GM12878 (cell line): ENCODE measurements at regions not wholly inside any gene's neighbourhood (a gene's known extent, or its start where the extent isn't known, plus 50 kb on each side); places are given as distances from the start of the nearest gene placed in this dataset.

Source experiments
- ATAC-seq: fragments of 200-7000 bp; cut with Tn5 transposase; 3 replicates; pipeline ENCODE4 v1.9.1; 2020; ENCODE audit warnings: mild to moderate bottlenecking, moderate library complexity
- BruUV-seq: library from RNA; stranded (reverse); fragments of 400-500 nt; replicated peaks from 2 replicates; lab custom pipeline; 2021; lab: Mats Ljungman, UMichigan
- CTCF ChIA-PET: fragments of 300-600 bp; sonication (Branson Sonifier 250); formaldehyde crosslinking; extraction: SDS; loops from one replicate; lab custom pipeline; 2021; ENCODE audit warnings: inconsistent platforms; lab: Yijun Ruan, JAX
- POLR2A ChIA-PET: fragments of 350-600 bp; formaldehyde crosslinking; extraction: SDS; loops from one replicate; lab custom pipeline; 2021; ENCODE audit warnings: inconsistent platforms; lab: Charles Lee
- RAD21 ChIA-PET: fragments of 300-600 bp; sonication (Branson Sonifier 250); formaldehyde crosslinking; loops from one replicate; lab custom pipeline; 2023; ENCODE audit warnings: antibody characterized with exemption; ENCODE audit not compliant: unreplicated experiment; lab: Charles Lee
- SMC1A ChIA-PET: fragments of 300-600 bp; sonication (Branson Sonifier 250); formaldehyde crosslinking; loops from one replicate; lab custom pipeline; 2023; ENCODE audit not compliant: unreplicated experiment, uncharacterized antibody; lab: Charles Lee
- DNase-seq: peaks from one replicate; pipeline ENCODE4 v3.0.0-alpha.2; 2011; ENCODE audit warnings: low read depth, low spot score
- FAIRE-seq: peaks from 3 replicates; lab custom pipeline; 2011; peaks lifted over from hg19 to GRCh38; lab: Jason Lieb, UNC
- H2AFZ ChIP-seq: 2 replicates; pipeline ENCODE4 v1.6.0; 2011; ENCODE audit warnings: low read depth, low read length, control low read depth; ENCODE audit not compliant: control insufficient read depth
- H3K27ac ChIP-seq: 2 replicates; pipeline ENCODE4 v1.5.1; 2011; ENCODE audit warnings: control low read depth; ENCODE audit not compliant: control insufficient read depth, insufficient read depth
- H3K27me3 ChIP-seq, 2 experiments: replicated peaks in 1 of 2; 2 replicates each; pipeline versions ENCODE4 v1.6.0 to v1.6.1; 2011; ENCODE audit warnings: low read length in 1 of 2; ENCODE audit not compliant: control insufficient read depth in 2 of 2, insufficient read depth in 2 of 2
- H3K36me3 ChIP-seq, 2 experiments: 2 replicates each; pipeline ENCODE4 v1.5.1; 2011; ENCODE audit warnings: low read length in 1 of 2; ENCODE audit not compliant: control insufficient read depth in 2 of 2, insufficient read depth in 2 of 2
- H3K4me1 ChIP-seq: 2 replicates; pipeline ENCODE4 v1.6.1; 2011; ENCODE audit warnings: mild to moderate bottlenecking, low read length, moderate library complexity, mixed read lengths; ENCODE audit not compliant: control insufficient read depth, insufficient read depth
- H3K4me2 ChIP-seq: 2 replicates; pipeline ENCODE4 v1.6.0; 2011; ENCODE audit warnings: control low read depth; ENCODE audit not compliant: control insufficient read depth, insufficient read depth
- H3K4me3 ChIP-seq: fragments of 200-600 bp; sonication (generic); 2 replicates; pipeline ENCODE4 v1.5.1; 2016
- H3K79me2 ChIP-seq: 2 replicates; pipeline ENCODE4 v1.6.0; 2011; ENCODE audit warnings: low read length; ENCODE audit not compliant: control insufficient read depth, insufficient read depth
- H3K9ac ChIP-seq: 2 replicates; pipeline ENCODE4 v1.8.0; 2011; ENCODE audit warnings: low read length, control low read depth, mixed read lengths; ENCODE audit not compliant: control insufficient read depth, insufficient read depth
- H3K9me3 ChIP-seq: replicated peaks from 3 replicates; pipeline ENCODE4 v1.5.1; 2011; ENCODE audit warnings: mild to moderate bottlenecking, low read length; ENCODE audit not compliant: control insufficient read depth, insufficient read depth
- H4K20me1 ChIP-seq: 2 replicates; pipeline ENCODE4 v1.6.0; 2011; ENCODE audit not compliant: control insufficient read depth, insufficient read depth
- BHLHE40 ChIP-seq, 2 experiments: fragments of 450-650 bp in 1 of 2; IDR thresholded peaks; 2 replicates each; pipeline ENCODE4 v1.6.1; 2011 to 2017; ENCODE audit warnings: low read depth in 2 of 2, borderline replicate concordance in 1 of 2, improper control_type of control experiment in 1 of 2, low read length in 1 of 2, mild to moderate bottlenecking in 1 of 2
- ESRRA ChIP-seq: IDR thresholded peaks from 2 replicates; pipeline ENCODE4 v1.6.1; 2012; ENCODE audit warnings: mild to moderate bottlenecking, low read length, improper control_type of control experiment
- FOS ChIP-seq: IDR thresholded peaks from 3 replicates; pipeline ENCODE4 v1.6.1; 2011; ENCODE audit warnings: borderline replicate concordance; ENCODE audit not compliant: insufficient read length; ENCODE audit errors: extremely low read depth
- HDAC2 ChIP-seq: fragments of 200-600 bp; sonication (generic); IDR thresholded peaks from 2 replicates; pipeline ENCODE4 v1.6.1; 2017
- JUNB ChIP-seq: IDR thresholded peaks from 2 replicates; pipeline ENCODE4 v1.6.1; 2016; ENCODE audit warnings: antibody characterized with exemption, mild to moderate bottlenecking
- KLF5 ChIP-seq: fragments of 450-650 bp; IDR thresholded peaks from 2 replicates; pipeline ENCODE4 v1.6.1; 2014; ENCODE audit warnings: mild to moderate bottlenecking; ENCODE audit not compliant: partially characterized antibody
- RFX5 ChIP-seq: IDR thresholded peaks from 2 replicates; pipeline ENCODE4 v1.6.1; 2011; ENCODE audit warnings: low read depth, low read length, improper control_type of control experiment
- SMC3 ChIP-seq: IDR thresholded peaks from 2 replicates; pipeline ENCODE4 v1.6.1; 2011; ENCODE audit warnings: low read length, improper control_type of control experiment, borderline replicate concordance
- SP1 ChIP-seq: IDR thresholded peaks from one replicate; pipeline ENCODE4 v1.6.1; 2011; ENCODE audit warnings: low read depth, low read length
- SPI1 ChIP-seq: IDR thresholded peaks from 2 replicates; pipeline ENCODE4 v1.6.1; 2011; ENCODE audit warnings: low read depth, mild to moderate bottlenecking, low read length, moderate library complexity, borderline replicate concordance; ENCODE audit not compliant: insufficient read depth
- SREBF1 ChIP-seq: IDR thresholded peaks from 2 replicates; pipeline ENCODE4 v1.6.1; 2012; ENCODE audit warnings: mild to moderate bottlenecking, low read length
- SREBF2 ChIP-seq: IDR thresholded peaks from 2 replicates; pipeline ENCODE4 v1.6.1; 2012; ENCODE audit warnings: mild to moderate bottlenecking, low read length
- TAF1 ChIP-seq: IDR thresholded peaks from 2 replicates; pipeline ENCODE4 v1.6.1; 2011; ENCODE audit warnings: mild to moderate bottlenecking, low read depth, low read length, borderline replicate concordance
- TCF7 ChIP-seq: IDR thresholded peaks from 2 replicates; pipeline ENCODE4 v1.6.1; 2014; ENCODE audit warnings: antibody characterized with exemption, borderline replicate concordance
- ZNF24 ChIP-seq: fragments of 450-650 bp; IDR thresholded peaks from 2 replicates; pipeline ENCODE4 v1.6.1; 2017; ENCODE audit warnings: antibody characterized with exemption, mild to moderate bottlenecking
- ZSCAN29 ChIP-seq: fragments of 450-650 bp; IDR thresholded peaks from 2 replicates; pipeline ENCODE4 v1.6.1; 2017; ENCODE audit warnings: mild to moderate bottlenecking, moderate library complexity
- WGBS: methylation state at CpG from one replicate; pipeline ENCODE4 v1.1.6; 2016; ENCODE audit warnings: low lambda C conversion rate; ENCODE audit not compliant: insufficient replicate concordance, insufficient coverage; ENCODE audit errors: missing lambda C conversion rate; 5-methylcytosine and 5-hydroxymethylcytosine counted together
- in situ Hi-C: fragments of 300-500 bp; cut with MboI; formaldehyde crosslinking; loops from 9 replicates; pipeline ENCODE4 v1.14.3; 2018; ENCODE audit warnings: mixed read lengths
- intact Hi-C: fragments of 100-400 bp; cut with micrococcal nuclease; formaldehyde crosslinking; loops from one replicate; pipeline ENCODE4 v1.14.2; 2022; ENCODE audit not compliant: unreplicated experiment
- TF ChIP-seq, protein P1 (sequence below): fragments of 450-650 bp; IDR thresholded peaks from 2 replicates; pipeline ENCODE4 v1.6.1; 2017; ENCODE audit warnings: low read depth, mild to moderate bottlenecking, moderate library complexity
- TF ChIP-seq, protein P2 (sequence below): IDR thresholded peaks from 2 replicates; pipeline ENCODE4 v1.6.1; 2012; ENCODE audit warnings: low read depth, low read length, improper control_type of control experiment
- TF ChIP-seq, protein P3 (sequence below): fragments of 450-650 bp; IDR thresholded peaks from 2 replicates; pipeline ENCODE4 v1.6.1; 2017; ENCODE audit warnings: antibody characterized with exemption, mild to moderate bottlenecking, moderate library complexity

DNA sequence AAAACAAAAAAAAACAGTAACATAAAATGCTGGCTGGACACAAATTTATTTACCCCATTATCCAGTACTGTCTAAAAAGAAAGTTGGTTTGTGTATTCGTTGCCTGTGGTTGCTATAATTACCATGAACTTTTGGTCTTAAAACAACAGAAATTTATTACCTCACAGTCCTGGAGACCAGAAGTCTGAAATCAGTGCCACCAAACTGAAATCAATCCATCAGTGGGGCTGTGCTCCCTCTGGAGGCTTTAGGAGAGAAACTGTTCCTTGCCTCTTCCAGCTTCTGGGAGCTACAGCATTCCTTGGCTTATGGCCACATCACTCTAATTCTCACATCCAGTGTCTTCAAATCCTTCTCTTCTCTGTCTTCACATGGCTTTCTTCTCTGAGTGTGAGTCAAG is 79.4 kb downstream of the SNX5 start:
- DNase-seq = no peak
- Histone ChIP-seq H3K79me2 (no peaks in the 10 kb centered on the region), H3K27ac (no peak overlapping the region), H3K4me2 (no peak overlapping the region), H4K20me1 (no peaks in the 10 kb centered on the region), H3K36me3 (no peaks in the 10 kb centered on the region), H3K9ac (no peak overlapping the region), H3K9me3 (peaks cover 5% of the 10 kb centered on the region; the same call in 1 of the 3 replicates), H3K27me3 (no peaks in the 10 kb centered on the region), H3K4me3 (no peak overlapping the region), H2AFZ (no peak overlapping the region), H3K4me1 (peaks cover 8% of the 10 kb centered on the region)
- ATAC-seq = no peak
- intact Hi-C loops = no loop called here
- WGBS = 5% methylated on average over 1 of the region's 1 CpG
- ChIA-PET RAD21 (no interaction called here), CTCF (no interaction called here), SMC1A (interaction anchor here (1.1 kb wide), 1 partner anchor 50 kb away, joined by 3 read pairs; no protein-coding TSS in a partner anchor), POLR2A (no interaction called here)
- TF ChIP-seq ZSCAN29 = no peak
- TF ChIP-seq SP1 = no peak
- no peak for TF ChIP-seq SMC3
- no peak for TF ChIP-seq ESRRA
- TF ChIP-seq JUNB = no peak
- TF ChIP-seq, protein P1, sequence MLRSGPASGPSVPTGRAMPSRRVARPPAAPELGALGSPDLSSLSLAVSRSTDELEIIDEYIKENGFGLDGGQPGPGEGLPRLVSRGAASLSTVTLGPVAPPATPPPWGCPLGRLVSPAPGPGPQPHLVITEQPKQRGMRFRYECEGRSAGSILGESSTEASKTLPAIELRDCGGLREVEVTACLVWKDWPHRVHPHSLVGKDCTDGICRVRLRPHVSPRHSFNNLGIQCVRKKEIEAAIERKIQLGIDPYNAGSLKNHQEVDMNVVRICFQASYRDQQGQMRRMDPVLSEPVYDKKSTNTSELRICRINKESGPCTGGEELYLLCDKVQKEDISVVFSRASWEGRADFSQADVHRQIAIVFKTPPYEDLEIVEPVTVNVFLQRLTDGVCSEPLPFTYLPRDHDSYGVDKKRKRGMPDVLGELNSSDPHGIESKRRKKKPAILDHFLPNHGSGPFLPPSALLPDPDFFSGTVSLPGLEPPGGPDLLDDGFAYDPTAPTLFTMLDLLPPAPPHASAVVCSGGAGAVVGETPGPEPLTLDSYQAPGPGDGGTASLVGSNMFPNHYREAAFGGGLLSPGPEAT = no peak
- TF ChIP-seq RFX5 = no peak
- no peak for TF ChIP-seq TAF1
- no peak for TF ChIP-seq KLF5
- TF ChIP-seq HDAC2 = no peak
- TF ChIP-seq, protein P2, sequence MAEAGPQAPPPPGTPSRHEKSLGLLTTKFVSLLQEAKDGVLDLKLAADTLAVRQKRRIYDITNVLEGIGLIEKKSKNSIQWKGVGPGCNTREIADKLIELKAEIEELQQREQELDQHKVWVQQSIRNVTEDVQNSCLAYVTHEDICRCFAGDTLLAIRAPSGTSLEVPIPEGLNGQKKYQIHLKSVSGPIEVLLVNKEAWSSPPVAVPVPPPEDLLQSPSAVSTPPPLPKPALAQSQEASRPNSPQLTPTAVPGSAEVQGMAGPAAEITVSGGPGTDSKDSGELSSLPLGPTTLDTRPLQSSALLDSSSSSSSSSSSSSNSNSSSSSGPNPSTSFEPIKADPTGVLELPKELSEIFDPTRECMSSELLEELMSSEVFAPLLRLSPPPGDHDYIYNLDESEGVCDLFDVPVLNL = no peak
- TF ChIP-seq FOS = no peak
- TF ChIP-seq SREBF2 = no peak
- TF ChIP-seq BHLHE40 (IDR thresholded peaks at IDR 0.05; ENCODE audit: borderline replicate concordance in 1 of 2, low read depth in 2 of 2, low read length in 1 of 2) = no peak
- TF ChIP-seq SPI1 = no peak
- no peak for TF ChIP-seq SREBF1
- no peak for TF ChIP-seq TCF7
- TF ChIP-seq ZNF24 = no peak
- TF ChIP-seq, protein P3, sequence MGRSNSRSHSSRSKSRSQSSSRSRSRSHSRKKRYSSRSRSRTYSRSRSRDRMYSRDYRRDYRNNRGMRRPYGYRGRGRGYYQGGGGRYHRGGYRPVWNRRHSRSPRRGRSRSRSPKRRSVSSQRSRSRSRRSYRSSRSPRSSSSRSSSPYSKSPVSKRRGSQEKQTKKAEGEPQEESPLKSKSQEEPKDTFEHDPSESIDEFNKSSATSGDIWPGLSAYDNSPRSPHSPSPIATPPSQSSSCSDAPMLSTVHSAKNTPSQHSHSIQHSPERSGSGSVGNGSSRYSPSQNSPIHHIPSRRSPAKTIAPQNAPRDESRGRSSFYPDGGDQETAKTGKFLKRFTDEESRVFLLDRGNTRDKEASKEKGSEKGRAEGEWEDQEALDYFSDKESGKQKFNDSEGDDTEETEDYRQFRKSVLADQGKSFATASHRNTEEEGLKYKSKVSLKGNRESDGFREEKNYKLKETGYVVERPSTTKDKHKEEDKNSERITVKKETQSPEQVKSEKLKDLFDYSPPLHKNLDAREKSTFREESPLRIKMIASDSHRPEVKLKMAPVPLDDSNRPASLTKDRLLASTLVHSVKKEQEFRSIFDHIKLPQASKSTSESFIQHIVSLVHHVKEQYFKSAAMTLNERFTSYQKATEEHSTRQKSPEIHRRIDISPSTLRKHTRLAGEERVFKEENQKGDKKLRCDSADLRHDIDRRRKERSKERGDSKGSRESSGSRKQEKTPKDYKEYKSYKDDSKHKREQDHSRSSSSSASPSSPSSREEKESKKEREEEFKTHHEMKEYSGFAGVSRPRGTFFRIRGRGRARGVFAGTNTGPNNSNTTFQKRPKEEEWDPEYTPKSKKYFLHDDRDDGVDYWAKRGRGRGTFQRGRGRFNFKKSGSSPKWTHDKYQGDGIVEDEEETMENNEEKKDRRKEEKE = no peak
- in situ Hi-C loops = no loop called here
- no TSS peak for BruUV-seq
- FAIRE-seq = no peak
